IMR-90 (cell line): ENCODE measurements at regions not wholly inside any gene's neighbourhood (a gene's known extent, or its start where the extent isn't known, plus 50 kb on each side); places are given as distances from the start of the nearest gene placed in this dataset.

Experiments
- ATAC-seq: fragments of 200-7000 bp; cut with Tn5 transposase; 2 replicates; pipeline ENCODE4 v1.9.1; 2020; ENCODE audit warnings: low read depth, mild to moderate bottlenecking, moderate library complexity
- BruUV-seq: library from RNA; stranded (reverse); fragments of 400-500 nt; replicated peaks from 2 replicates; lab custom pipeline; 2021; lab: Mats Ljungman, UMichigan
- CTCF ChIA-PET: fragments of 300-600 bp; formaldehyde crosslinking; extraction: SDS; loops from one replicate; lab custom pipeline; 2021; ENCODE audit warnings: antibody characterized with exemption; lab: Yijun Ruan, JAX
- POLR2A ChIA-PET: fragments of 300-600 bp; sonication (Branson Sonifier 250); formaldehyde crosslinking; loops from one replicate; lab custom pipeline; 2022; ENCODE audit warnings: antibody characterized with exemption; ENCODE audit not compliant: unreplicated experiment; lab: Charles Lee
- DNase-seq: peaks from one replicate; pipeline ENCODE4 v3.0.0; 2013
- H2AFZ ChIP-seq: replicated peaks from 2 replicates; pipeline ENCODE3; 2013; ENCODE audit warnings: low read length, mild to moderate bottlenecking; ENCODE audit not compliant: poor library complexity
- H2AK5ac ChIP-seq: 2 replicates; pipeline ENCODE4 v1.6.1; 2013; ENCODE audit warnings: low read depth, low read length, inconsistent platforms
- H2AK9ac ChIP-seq: replicated peaks from 2 replicates; pipeline ENCODE3; 2013; ENCODE audit warnings: mild to moderate bottlenecking, low read depth, low read length, moderate library complexity; ENCODE audit not compliant: poor library complexity
- H2BK120ac ChIP-seq: 2 replicates; pipeline ENCODE4 v1.6.1; 2013; ENCODE audit warnings: low read depth, low read length, inconsistent platforms
- H2BK15ac ChIP-seq: 3 replicates; pipeline ENCODE4 v1.6.1; 2013; ENCODE audit warnings: low read depth, low read length, inconsistent platforms
- H2BK20ac ChIP-seq: 2 replicates; pipeline ENCODE4 v1.6.1; 2013; ENCODE audit warnings: low read depth, mild to moderate bottlenecking, inconsistent platforms, low read length, moderate library complexity
- H2BK5ac ChIP-seq: 2 replicates; pipeline ENCODE4 v1.6.1; 2013; ENCODE audit warnings: mild to moderate bottlenecking, low read depth, low read length, inconsistent platforms; ENCODE audit not compliant: poor library complexity, severe bottlenecking
- H3K14ac ChIP-seq: replicated peaks from 2 replicates; pipeline ENCODE4 v1.6.1; 2013; ENCODE audit warnings: low read depth, low read length, inconsistent platforms
- H3K18ac ChIP-seq: 2 replicates; pipeline ENCODE4 v1.6.1; 2013; ENCODE audit warnings: low read depth, low read length, control low read depth
- H3K23ac ChIP-seq: 2 replicates; pipeline ENCODE4 v1.6.1; 2013; ENCODE audit warnings: low read depth, low read length, inconsistent platforms
- H3K27ac ChIP-seq: 2 replicates; pipeline ENCODE4 v1.5.1; 2013; ENCODE audit warnings: mild to moderate bottlenecking, control low read depth, low read length; ENCODE audit not compliant: insufficient read depth
- H3K27me3 ChIP-seq: 2 replicates; pipeline ENCODE4 v1.6.1; 2013; ENCODE audit warnings: low read length; ENCODE audit not compliant: control insufficient read depth, insufficient read depth
- H3K36me3 ChIP-seq: 2 replicates; pipeline ENCODE4 v1.6.1; 2013; ENCODE audit warnings: low read length, mixed read lengths; ENCODE audit not compliant: control insufficient read depth, insufficient read depth
- H3K4ac ChIP-seq: 2 replicates; pipeline ENCODE4 v1.6.1; 2013; ENCODE audit warnings: low read depth, low read length, inconsistent platforms
- H3K4me1 ChIP-seq: 2 replicates; pipeline ENCODE4 v1.6.1; 2013; ENCODE audit warnings: low read length, mixed read lengths; ENCODE audit not compliant: control insufficient read depth, insufficient read depth
- H3K4me2 ChIP-seq: 2 replicates; pipeline ENCODE4 v1.6.1; 2013; ENCODE audit warnings: low read depth, mild to moderate bottlenecking, control low read depth, low read length, moderate library complexity
- H3K4me3 ChIP-seq: 2 replicates; pipeline ENCODE4 v1.5.1; 2013; ENCODE audit warnings: low read depth, mild to moderate bottlenecking, control low read depth, low read length, moderate library complexity; ENCODE audit not compliant: insufficient read depth
- H3K56ac ChIP-seq: 2 replicates; pipeline ENCODE4 v1.6.1; 2013; ENCODE audit warnings: low read length, inconsistent platforms; ENCODE audit not compliant: insufficient read depth; ENCODE audit errors: extremely low read depth
- H3K79me1 ChIP-seq, 2 experiments: 2 replicates each; pipeline ENCODE4 v1.6.1; 2013; ENCODE audit warnings: low read length in 2 of 2, inconsistent platforms in 1 of 2, low read depth in 1 of 2
- H3K9ac ChIP-seq: 2 replicates; pipeline ENCODE4 v1.6.1; 2013; ENCODE audit warnings: low read depth, low read length, control low read depth
- H3K9me1 ChIP-seq: 2 replicates; pipeline ENCODE4 v1.6.1; 2013; ENCODE audit warnings: low read length, inconsistent platforms; ENCODE audit not compliant: insufficient read depth
- H3K9me3 ChIP-seq: 2 replicates; pipeline ENCODE4 v1.6.1; 2013; ENCODE audit warnings: low read length; ENCODE audit not compliant: control insufficient read depth, insufficient read depth
- H4K20me1 ChIP-seq: 2 replicates; pipeline ENCODE4 v1.6.1; 2013; ENCODE audit warnings: low read length, inconsistent platforms; ENCODE audit not compliant: insufficient read depth
- H4K5ac ChIP-seq: 2 replicates; pipeline ENCODE4 v1.6.1; 2013; ENCODE audit warnings: mild to moderate bottlenecking, low read depth, low read length, control low read depth
- H4K8ac ChIP-seq, 2 experiments: 2 replicates each; pipeline ENCODE4 v1.6.1; 2013; ENCODE audit warnings: low read depth in 2 of 2, low read length in 2 of 2, control low read depth in 1 of 2, inconsistent platforms in 1 of 2
- H4K91ac ChIP-seq: 2 replicates; pipeline ENCODE4 v1.6.1; 2013; ENCODE audit warnings: low read depth, low read length, inconsistent platforms; ENCODE audit not compliant: insufficient read depth
- BHLHE40 ChIP-seq: fragments of 150-350 bp; IDR thresholded peaks from 2 replicates; pipeline ENCODE4 v1.6.1; 2016; ENCODE audit warnings: mild to moderate bottlenecking, low read depth, low read length
- CHD1 ChIP-seq: IDR thresholded peaks from 2 replicates; pipeline ENCODE4 v1.6.1; 2012; ENCODE audit warnings: low read depth, low read length, improper control_type of control experiment
- FOS ChIP-seq: fragments of 150-350 bp; IDR thresholded peaks from 2 replicates; pipeline ENCODE4 v1.6.1; 2016; ENCODE audit warnings: low read depth, low read length
- MAZ ChIP-seq: IDR thresholded peaks from 2 replicates; pipeline ENCODE4 v1.6.1; 2012; ENCODE audit warnings: low read depth, mild to moderate bottlenecking, low read length, improper control_type of control experiment, moderate library complexity, borderline replicate concordance
- MXI1 ChIP-seq: IDR thresholded peaks from 2 replicates; pipeline ENCODE4 v1.6.1; 2012; ENCODE audit warnings: low read depth, mild to moderate bottlenecking, low read length, moderate library complexity, borderline replicate concordance
- NFE2L2 ChIP-seq: fragments of 150-350 bp; IDR thresholded peaks from 2 replicates; pipeline ENCODE4 v1.6.1; 2016; ENCODE audit warnings: low read depth, mild to moderate bottlenecking, low read length
- RAD21 ChIP-seq: IDR thresholded peaks from 2 replicates; pipeline ENCODE4 v1.6.1; 2012; ENCODE audit warnings: low read length, improper control_type of control experiment
- RFX5 ChIP-seq: IDR thresholded peaks from 2 replicates; pipeline ENCODE4 v1.8.0; 2012; ENCODE audit warnings: low read depth, mild to moderate bottlenecking, low read length, moderate library complexity
- WGBS, 2 experiments: methylation state at CpG; one replicate each; pipeline versions ENCODE4 v1.1.5 to v1.1.7; 2013; ENCODE audit warnings: missing lambda C conversion rate in 2 of 2; ENCODE audit not compliant: insufficient read length in 1 of 2; ENCODE audit errors: extremely low coverage in 2 of 2; 5-methylcytosine and 5-hydroxymethylcytosine counted together
- dilution Hi-C: fragments of 300-500 bp; cut with HindIII; formaldehyde crosslinking; loops from one replicate; pipeline ENCODE4 v1.14.3; 2018; ENCODE audit warnings: low sequenced_read_pairs; ENCODE audit not compliant: unreplicated experiment
- in situ Hi-C: fragments of 300-500 bp; cut with MboI; formaldehyde crosslinking; loops from 3 replicates; pipeline ENCODE4 v1.14.3; 2019; ENCODE audit warnings: low sequenced_read_pairs, inconsistent platforms, mixed read lengths
- intact Hi-C: fragments of 100-400 bp; cut with micrococcal nuclease; formaldehyde crosslinking; loops from 2 replicates; pipeline ENCODE4 v1.10.0; 2022
- TF ChIP-seq, protein P1 (sequence below): fragments of 150-350 bp; IDR thresholded peaks from 2 replicates; pipeline ENCODE4 v1.6.1; 2016; ENCODE audit warnings: low read depth, mild to moderate bottlenecking, low read length, moderate library complexity, borderline replicate concordance

DNA sequence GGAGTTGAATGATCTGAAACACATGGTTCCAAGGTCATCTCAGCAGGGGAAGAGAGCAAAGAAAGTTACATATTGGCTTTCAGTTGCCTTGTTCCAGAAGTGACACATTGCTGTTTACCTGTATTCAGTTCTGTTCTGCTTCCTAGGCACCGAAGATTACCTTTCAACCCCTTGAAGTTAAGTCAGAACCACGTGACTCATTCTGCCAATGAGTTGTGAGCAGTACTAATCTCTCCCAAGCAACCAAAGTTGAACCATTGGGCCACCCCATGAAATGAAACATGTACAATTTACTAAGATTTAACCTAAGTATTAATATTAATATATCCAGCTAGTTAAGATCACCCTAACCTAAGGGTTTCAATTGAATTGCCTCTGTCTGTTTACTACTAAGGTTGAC lies 439.2 kb upstream of the MAF start:
- intact Hi-C loops: no loop called here
- Histone ChIP-seq H3K18ac (no peak overlapping the region), H4K5ac (no peak overlapping the region), H3K36me3 (no peaks in the 10 kb centered on the region), H3K4ac (no peak overlapping the region), H3K4me3 (no peak overlapping the region), H4K20me1 (no peaks in the 10 kb centered on the region), H3K9me1 (no peaks in the 10 kb centered on the region), H3K9ac (no peak overlapping the region), H2BK15ac (no peak overlapping the region), H3K9me3 (no peaks in the 10 kb centered on the region), H2AK5ac (no peak overlapping the region), H3K4me1 (no peaks in the 10 kb centered on the region), H3K27me3 (no peaks in the 10 kb centered on the region), H4K8ac (no peak overlapping the region), H2BK20ac (no peak overlapping the region), H3K4me2 (no peak overlapping the region), H2AFZ (no peak overlapping the region), H2BK5ac (no peak overlapping the region), H3K79me1 (no peaks in the 10 kb centered on the region), H2AK9ac (no peak overlapping the region), H3K27ac (no peak overlapping the region), H3K23ac (no peak overlapping the region), H3K56ac (no peak overlapping the region), H3K14ac (no peak overlapping the region), H2BK120ac (no peak overlapping the region), H4K91ac (no peak overlapping the region)
- WGBS, 2 experiments: no CpG with 5 or more reads among the region's 2 CpGs
- dilution Hi-C loops: no loop called here
- DNase-seq: no peak
- ATAC-seq: no peak
- no TSS peak for BruUV-seq
- CTCF ChIA-PET: no interaction called here
- no peak for TF ChIP-seq BHLHE40
- no peak for TF ChIP-seq RAD21
- no peak for TF ChIP-seq MXI1
- no peak for TF ChIP-seq MAZ
- TF ChIP-seq, protein P1, sequence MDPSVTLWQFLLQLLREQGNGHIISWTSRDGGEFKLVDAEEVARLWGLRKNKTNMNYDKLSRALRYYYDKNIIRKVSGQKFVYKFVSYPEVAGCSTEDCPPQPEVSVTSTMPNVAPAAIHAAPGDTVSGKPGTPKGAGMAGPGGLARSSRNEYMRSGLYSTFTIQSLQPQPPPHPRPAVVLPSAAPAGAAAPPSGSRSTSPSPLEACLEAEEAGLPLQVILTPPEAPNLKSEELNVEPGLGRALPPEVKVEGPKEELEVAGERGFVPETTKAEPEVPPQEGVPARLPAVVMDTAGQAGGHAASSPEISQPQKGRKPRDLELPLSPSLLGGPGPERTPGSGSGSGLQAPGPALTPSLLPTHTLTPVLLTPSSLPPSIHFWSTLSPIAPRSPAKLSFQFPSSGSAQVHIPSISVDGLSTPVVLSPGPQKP: no peak
- TF ChIP-seq CHD1: no peak
- no peak for TF ChIP-seq RFX5
- TF ChIP-seq FOS: no peak
- TF ChIP-seq NFE2L2: no peak
- POLR2A ChIA-PET: no interaction called here
- in situ Hi-C loops: no loop called here
